ENCODE measurements at regions not wholly inside any gene's neighbourhood (a gene's known extent, or its start where the extent isn't known, plus 50 kb on each side); places are given as distances from the start of the nearest gene placed in this dataset.
"Not testable (repeated sequence)": the region's sequence is repeated elsewhere in the genome, so short reads cannot be mapped to it uniquely, and the experiment has no call there.

DNA sequence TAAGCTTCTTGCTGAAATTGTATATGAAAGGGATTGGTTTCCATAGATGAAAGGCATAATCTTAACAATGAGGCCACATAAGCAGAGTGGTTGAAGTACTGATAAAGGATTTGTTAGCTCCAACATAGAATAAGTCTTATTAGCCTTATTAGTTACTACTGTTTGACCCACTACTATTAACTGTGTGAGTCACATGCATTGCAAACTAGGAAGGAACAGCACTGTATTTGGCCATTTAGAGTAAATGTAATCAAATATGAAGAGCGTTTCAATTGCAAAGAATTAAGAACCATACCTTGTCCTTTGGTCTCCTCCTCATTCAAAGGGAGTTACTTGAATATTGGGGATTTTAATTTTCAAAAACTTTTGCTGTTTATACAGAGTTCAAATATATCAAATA is 428.9 kb downstream of the MDFIC start:
- no peak for DNase-seq

DNA sequence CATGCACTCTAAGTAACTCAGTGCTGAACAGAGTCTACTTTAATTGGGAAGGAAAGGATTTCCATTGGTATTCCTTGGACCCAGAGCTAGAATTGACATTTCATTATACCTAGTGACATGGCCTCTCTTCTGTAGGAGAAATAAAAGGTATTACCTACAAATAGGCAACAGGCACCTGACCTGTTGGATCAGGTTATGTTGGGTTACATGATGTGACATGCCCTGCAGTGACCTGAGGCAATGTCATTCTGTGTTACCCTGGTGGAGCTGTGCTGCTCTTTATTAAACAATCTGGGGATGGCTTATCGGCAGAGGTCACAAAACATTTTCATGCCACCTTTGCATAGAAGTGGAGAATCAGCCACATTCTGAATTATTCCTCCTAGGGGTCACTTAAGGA is 427.7 kb downstream of the MDFIC start:
- no peak for DNase-seq

DNA sequence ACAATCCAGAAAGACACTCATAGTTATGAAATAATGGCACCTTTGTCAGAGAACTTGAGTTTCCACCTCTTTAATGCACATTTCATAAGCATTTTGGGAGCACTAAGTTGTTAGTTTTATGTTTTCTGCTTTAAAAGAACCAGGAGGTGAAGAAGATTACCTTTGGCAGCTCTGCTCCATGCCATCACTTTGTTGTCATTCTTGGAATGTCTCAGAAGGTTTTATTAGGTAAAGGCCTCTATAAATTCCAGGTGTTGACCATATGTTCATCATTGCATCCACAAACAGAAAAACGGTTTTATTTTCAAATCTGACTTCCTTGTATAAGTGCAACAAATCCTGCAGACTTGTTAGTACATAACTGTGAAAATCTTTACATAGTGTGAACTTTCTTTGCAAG is 424.8 kb downstream of the MDFIC start:
- DNase-seq = no peak

DNA sequence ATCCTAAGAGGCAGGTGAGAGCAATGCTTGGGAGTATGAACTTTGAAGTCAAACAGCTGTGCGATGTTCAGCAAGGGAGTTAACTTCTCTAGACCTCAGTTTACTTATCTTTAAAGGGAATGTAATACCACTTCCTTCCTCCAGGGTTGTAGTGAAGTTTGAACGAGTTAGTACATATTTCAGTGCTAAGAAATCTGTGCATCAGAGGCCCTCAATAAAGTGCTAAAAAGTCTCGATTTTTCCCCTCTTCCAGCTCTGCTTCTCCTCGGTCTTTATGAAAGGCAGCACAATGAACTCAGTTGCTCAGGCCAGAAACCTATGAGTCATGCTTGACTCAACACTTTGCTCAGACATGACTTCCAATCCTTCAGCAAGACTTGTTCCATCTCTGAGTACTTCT is 418.9 kb downstream of the MDFIC start:
- no peak for DNase-seq

DNA sequence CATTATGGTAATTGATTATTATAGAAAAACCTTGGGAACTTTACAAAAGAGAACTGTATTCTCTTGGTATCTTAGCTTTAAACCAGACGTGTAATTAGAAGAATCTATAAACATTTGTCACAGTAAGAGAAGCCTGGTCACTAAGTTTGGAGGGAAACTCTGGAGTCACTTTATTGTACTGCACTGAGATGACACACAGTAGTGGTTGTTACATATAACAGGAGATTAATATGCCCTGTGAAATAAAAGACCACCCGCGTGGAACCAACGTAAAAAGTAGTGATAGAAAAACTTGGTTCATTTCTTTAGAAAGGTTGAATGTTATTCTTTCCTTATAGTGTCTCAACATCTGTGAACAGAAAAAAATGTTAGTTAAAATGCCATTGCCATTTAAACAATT is 416.1 kb downstream of the MDFIC start:
- DNase-seq = no peak

DNA sequence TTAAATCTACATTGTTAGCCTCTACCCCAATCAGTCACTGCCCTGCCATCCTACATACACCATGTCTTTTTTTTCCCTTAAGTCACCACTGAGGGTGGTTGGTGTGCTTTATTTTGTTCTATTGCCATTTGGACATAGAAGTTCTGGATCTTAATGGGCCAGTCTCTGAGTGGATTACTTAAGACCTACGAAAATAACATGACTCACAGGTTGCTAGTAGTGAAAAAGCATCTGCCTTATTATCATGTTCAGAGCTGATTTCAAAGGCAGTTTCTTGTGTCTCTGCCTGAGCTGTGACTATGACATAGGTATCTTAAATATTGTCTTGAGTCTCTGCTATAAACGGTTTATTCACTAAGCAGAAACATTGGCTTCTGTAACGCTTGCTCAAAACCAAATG is 410.8 kb downstream of the MDFIC start:
- DNase-seq = no peak

DNA sequence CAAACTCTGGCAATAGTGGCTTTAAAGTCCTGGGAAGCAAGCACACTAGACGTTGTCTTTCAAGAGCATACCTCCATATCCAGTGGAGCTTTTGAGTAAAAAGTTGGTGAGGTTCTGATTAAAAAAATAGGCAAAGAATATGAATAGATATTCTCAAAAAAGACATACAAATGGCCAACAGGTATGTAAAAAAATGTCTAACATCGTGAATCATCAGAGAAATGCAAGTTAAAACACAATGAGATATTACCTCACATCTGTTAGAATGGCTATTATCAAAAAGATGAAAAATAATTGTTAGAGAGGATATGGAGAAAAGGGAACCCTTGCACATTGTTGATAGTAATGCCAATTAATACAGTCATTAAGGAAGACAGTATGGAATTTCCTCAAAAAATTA is 407.1 kb downstream of the MDFIC start:
- no peak for DNase-seq

DNA sequence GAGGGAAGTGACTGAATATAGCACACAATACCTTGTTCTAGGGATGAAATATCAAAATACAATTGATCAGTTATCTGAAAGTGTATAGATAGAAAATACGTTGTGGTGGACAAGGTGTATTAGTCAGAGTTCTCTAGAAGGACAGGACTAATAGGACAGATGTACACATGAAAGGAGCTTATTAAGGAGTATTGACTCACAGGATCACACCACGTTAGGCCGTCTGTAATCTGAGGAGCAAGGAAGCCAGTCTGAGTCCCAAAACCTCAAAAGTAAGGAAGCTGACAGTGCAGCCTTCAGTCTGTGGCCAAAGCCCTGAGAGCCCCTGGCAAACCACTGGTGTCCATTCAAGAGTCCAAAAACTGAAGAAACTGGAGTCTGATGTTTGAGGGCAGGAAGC is 406.1 kb downstream of the MDFIC start:
- DNase-seq = no peak

DNA sequence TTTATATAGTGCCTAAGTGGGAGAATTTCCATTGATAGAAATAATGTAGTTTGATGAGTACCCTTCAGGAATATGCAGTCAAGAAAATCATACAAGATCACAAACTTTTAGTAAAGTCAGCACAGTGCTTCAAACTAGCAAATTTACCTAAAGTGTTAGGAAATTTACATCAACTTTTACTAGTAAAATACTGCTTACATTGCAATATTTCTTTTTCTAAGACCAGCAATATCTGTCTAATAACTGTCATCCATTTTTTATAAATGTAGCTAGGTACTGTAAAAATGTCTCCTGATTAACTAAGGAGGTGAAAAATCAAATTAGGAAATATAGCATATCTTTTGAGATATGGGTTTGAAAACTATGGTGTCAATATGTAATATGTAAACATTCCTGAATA is 405.4 kb downstream of the MDFIC start:
- no peak for DNase-seq

DNA sequence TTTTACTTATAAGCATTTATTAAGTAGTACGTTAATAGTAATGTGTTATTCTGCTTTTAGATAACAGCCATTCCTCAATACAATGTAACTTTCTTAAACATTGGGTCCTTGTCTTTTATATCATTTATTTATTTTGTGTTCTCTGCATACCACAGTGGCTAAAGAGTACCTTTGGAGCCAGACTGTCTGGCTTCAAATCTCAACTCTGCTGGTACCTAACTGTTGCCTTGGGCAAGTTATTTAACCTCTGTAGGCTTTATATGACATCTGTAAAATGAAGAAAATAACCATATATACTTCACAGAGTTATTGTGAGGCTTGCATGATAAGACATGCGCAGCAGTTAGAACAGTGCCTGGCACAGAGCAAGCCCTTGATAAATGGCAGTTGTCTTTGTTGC is 397.6 kb downstream of the MDFIC start:
- DNase-seq = no peak

DNA sequence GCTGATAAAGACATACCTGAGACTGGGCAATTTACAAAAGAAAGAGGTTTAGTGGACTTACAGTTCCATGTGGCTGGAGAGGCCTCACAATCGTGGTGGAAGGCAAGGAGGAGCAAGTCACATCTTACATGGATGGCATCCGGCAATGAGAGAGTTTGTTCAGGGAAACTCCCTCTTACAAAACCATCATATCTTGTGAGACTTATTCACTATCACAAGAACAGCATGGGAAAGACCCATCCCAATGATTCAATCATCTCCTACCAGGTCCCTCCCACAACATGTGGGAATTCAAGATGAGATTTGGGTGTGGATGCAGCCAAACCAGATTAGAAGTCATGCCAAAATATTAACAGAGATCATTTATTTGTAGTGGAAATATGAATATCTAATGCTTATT is 388.4 kb downstream of the MDFIC start:
- DNase-seq = not testable (repeated sequence)

DNA sequence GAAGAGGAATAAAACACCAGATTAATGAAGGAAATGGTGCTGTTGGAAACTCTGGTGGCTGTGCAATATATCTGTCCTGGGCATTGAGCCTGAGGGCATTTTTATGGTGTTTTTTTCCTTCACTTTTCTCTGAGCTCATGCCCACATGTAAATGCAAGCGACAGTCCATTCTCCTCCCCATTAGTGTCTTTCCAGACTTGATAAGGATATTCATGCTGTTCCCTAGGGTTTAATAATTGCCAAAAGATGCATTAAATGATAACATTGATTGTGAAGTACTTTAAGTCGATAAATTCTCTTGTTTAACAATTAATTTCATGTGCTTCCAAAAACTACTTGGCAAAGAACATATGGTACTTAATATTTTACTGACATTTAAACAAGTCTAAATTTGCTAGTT is 384.7 kb downstream of the MDFIC start:
- DNase-seq = no peak

DNA sequence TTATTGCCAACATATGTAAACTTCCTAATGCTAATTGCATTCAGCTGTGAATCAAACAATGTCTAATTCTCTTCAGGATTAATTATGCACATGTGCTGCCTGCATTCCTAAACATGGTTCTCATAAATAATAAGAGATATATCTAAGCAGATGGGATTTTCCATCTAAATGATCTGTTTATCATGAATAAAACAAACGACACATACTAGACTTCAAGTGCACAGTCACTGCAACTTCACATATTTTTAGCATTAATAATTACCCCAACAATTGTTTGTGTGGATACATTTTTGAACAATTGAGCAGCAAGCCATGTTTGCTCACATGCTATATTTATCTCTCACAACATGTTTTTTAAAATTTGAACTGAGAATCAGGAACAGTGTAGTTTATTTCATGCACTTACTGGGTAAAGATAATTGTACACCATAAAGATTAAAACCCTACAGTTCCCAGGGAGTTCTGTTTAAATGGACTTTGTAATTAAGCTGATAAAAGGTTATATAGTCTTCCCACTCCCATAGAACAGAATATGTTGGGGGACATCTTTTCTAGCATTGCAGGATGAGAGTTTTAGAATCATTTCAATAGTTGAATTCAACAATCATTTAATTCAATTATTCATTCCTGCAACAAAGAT is 378.5 kb downstream of the MDFIC start:
- no peak for DNase-seq

DNA sequence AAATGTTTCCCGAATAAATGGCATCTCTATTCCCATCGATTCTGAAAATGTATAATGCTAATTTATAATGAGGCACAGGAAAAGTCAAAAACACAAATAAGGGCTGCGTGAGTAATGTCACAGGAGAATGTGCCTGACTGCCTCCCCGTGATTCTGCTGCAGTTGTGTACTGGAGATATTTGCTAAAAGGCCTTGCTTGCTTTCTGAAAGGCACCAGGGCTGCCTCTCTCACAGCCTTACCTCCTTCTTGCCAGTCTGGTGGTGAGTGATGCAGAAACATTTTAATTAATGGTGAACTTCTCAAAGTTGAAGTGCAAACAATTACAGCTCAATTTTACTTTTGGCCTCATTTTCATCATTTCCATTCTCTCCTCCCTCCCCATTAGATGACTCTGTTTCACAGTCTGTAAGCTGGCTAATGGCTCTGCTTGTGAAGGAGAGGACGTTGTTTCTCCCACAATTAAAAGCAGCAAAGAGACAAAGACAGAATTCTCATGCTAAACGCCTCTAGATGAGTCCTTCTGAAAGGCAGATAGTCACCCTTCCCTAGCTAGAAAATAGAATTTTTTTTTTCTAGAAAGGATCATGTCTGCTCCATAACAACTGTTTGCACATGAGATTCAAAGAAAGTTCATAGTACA is 377.6 kb downstream of the MDFIC start:
- DNase-seq = no peak

DNA sequence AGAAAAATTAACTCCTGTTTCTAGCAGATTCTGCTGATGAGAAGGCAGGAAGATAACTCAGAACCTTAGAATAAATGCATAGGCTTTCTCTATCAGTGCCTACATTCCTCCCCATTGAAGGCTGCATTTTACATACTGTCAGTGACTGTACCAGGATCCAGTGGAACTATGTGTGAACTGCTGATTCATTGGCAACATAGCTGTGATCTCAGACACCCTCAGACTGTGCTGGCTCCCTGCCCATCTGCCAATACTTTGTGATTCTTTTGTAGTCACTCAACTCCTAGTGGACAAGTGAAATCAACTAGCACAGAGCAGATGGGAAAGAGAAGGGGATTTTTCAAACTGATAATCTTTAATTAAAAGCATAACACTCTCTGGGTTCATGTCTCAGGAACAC is 375.8 kb downstream of the MDFIC start:
- no peak for DNase-seq

DNA sequence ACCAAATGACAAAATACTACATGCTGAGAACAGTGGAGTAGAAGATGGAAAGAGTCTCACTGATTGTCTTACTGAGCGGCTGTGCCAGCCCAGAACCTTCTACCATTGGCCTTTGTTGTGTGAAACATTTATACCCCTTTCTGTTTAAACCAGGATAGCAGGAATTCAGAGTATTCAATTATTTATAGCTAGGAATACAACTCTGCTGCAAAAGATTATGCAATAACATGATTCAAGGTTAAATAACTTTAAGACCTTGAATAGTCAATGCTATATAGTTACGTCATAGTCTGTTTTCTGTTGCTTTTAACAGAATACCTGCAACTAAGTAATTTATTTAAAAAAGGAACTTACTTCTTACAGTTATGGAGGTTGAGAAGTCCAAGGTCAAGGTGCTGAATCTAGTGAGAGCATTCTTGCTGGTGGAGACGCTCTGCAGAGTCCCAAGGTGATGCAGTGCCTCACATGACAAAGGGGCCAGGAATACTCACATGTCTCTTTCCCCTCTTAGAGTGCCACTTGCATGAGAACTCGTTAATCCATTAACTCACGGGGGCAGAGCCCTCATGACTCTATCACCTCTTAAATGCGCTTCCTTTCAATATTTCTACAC is 371.8 kb downstream of the MDFIC start:
- no peak for DNase-seq

DNA sequence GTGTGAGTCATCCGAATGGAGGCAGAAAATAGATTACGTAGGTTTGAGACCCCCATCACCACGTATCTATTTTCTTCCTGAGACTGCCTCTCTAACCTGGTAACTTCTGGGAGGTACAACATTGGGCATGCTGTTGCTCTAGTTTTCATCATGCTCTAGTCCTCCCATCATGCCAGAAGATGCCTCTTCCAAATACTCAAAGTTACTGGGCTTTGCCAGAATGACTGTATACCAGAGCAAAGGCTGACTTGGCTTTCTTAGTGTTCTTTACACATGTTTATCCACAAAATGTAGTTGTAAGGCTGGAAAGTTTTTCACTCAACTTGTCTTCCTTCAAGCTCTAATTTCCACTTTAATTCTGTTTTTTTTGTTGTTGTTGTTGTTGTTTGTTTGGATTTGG is 370.5 kb downstream of the MDFIC start:
- no peak for DNase-seq

DNA sequence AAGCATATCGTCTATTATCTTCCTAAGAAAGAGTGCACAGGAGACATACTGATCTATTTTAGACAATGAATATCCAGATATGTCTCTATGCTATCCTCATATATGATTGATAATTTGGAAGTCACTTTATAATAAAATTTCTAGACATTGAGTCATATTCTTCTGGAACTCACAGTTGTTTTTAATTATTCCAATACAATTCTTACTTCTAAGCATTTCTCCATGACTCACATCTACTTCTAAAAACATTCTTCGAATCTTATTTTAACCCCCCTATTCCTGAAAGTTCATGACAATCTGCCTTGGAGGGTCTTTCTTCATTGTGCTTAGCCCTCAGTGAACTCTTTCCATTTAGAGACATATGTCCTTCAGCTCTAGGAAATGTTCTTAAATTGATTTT is 368.1 kb downstream of the MDFIC start:
- no peak for DNase-seq

DNA sequence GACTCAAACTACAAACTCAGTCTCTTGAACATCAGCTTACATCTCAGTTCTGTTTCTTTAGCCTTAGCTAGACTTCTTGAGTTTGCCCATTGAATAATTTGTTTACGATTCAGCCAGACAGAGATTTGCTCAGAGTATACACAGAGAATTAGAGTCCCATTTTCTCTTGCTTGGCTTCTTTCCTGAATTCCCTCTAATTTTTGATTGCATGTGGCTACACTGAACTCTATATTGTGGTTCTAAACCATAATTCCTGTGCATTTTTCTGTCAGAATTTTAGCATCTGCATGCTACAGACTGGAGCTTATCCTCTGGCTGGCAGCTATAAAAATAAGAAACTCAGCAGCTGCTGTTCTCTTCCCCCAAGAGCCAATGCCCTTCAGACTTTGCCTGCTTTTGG is 354.9 kb downstream of the MDFIC start:
- no peak for DNase-seq

DNA sequence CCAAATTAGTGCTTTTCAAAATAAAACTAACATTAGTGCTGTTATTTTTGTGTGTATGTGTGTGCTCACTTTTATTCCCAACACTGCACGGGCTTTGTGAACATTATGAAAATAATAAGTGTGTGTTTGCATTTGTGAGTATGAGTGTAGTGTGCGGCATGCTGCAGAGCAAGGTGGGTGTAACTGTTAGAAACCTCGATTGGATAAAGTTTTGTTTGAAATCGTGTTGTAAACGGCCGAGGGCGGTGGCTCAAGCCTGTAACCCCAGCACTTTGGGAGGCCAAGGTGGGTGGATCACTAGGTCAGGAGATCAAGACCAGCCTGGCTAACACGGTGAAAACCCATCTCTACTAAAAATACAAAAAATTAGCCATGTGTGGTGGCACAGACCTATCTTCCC is 352.0 kb downstream of the MDFIC start:
- DNase-seq = not testable (repeated sequence)

DNA sequence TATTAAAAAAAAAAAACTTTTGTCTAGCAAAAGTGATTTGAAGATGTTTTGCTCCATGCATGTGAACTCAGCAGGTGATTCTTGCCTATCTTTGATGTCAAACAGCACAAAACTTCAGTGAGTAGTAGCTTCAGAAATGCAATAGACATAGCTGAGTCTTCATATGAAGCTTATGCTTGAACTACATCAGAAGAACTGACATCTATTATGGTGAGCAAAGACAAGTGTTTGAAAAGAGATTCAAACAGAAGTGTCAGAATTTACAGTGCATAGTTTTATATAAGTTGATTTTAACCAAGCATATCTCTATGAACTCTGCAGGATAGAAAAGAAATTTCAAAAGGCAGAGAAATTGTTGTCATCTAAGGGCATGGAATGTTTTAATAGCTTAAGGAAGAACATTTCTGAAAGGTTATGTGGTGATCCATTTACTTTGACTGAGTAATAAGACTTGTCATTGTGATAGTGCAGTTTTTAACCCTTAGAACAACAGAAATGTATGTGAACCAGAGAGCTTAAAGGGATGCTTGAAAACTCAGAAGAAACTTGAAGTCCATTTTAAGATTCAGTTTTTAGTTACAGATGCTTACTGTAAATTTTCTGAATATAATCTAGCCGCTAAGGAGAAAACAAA is 351.4 kb downstream of the MDFIC start:
- no peak for DNase-seq

DNA sequence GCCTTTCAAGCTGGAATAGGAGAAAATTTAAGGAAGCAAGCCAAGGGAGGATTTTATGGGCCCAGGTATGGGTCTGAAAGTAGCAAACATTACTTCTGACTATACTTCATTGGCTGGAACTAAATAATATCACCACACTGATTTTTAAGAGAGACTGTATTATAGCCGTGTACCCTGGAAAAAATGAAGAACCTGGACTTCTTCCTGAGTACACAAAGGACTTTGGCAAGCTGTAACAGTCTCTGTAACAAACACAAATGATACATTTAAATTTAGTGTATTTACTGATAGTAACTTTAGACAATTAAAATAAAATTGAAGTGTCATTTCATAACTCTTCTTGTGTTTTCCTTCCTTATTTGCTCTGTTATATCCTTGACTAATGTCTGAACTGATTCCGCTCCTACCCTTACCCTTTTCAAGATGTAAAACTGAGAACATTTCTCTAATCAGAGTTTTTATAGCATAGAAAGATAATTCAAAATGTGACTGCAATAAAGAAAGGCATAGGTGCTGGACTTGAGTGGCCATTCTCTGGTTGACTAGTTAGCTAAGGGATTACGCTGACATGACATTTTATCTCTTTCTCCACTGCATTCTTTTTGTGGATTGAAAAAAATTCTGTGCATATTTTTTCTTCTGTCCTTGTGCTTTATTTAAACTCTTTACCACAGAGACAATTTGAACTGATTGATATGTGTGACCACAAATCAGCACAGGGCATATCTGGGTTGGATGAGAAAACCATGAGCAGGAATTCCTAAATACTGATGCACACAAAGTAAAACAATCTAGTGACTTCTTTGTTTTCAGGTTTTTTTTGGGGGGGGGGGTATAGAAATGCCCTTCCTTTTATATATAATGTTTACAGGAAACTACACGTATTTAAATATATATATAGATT is 349.7 kb downstream of the MDFIC start:
- DNase-seq = no peak

DNA sequence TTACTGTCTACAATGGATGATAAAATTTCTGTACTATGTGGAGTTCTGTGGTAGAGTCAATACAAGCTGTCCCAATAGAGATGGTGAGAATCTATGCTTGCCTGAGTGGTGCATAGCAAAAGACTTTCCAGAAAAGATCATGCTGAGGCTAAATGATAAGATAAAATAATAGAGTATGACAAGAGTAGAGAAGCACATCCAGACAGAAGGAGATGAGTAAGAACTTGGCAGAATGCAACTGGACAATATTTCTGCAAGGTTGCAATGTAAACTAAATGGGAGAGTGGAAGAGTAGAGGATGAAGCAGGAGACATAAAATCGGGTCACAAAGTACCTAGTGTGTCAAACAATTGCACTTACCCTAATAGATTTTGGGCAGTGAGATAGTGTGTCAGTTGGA is 347.6 kb downstream of the MDFIC start:
- DNase-seq = no peak

Data from right kidney (tissue), 1 donor.